ENCODE measurements at regions not wholly inside any gene's neighbourhood (a gene's known extent, or its start where the extent isn't known, plus 50 kb on each side); places are given as distances from the start of the nearest gene placed in this dataset.

DNA sequence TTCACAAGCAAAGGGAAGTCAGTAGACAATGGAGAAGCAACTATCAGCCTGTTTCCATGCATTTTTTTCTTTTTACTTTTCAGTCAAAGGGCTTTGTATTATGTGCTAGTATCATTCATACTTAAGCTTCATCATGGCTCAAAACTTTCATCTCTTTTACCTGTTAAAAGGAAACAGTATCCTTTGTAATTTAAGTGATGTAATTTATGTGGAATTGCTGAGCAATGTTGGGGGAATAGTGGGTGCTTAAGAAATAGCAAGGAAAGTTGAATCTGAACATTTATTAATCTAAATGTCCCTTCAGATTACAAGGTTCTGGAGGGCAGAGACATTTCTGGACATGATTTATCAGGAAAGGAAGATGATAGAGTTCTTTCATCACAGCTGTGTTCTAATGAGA, 915.3 kb downstream of the VRK1 start:
- TF ChIP-seq, protein P1, sequence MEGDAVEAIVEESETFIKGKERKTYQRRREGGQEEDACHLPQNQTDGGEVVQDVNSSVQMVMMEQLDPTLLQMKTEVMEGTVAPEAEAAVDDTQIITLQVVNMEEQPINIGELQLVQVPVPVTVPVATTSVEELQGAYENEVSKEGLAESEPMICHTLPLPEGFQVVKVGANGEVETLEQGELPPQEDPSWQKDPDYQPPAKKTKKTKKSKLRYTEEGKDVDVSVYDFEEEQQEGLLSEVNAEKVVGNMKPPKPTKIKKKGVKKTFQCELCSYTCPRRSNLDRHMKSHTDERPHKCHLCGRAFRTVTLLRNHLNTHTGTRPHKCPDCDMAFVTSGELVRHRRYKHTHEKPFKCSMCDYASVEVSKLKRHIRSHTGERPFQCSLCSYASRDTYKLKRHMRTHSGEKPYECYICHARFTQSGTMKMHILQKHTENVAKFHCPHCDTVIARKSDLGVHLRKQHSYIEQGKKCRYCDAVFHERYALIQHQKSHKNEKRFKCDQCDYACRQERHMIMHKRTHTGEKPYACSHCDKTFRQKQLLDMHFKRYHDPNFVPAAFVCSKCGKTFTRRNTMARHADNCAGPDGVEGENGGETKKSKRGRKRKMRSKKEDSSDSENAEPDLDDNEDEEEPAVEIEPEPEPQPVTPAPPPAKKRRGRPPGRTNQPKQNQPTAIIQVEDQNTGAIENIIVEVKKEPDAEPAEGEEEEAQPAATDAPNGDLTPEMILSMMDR (IDR thresholded peaks at IDR 0.05; ENCODE audit: poor library complexity, severe bottlenecking) = no peak
- TF ChIP-seq POLR2AphosphoS5 (IDR thresholded peaks at IDR 0.05) (no peak), EZH2 (IDR thresholded peaks at IDR 0.05; ENCODE audit: borderline replicate concordance, insufficient read depth, low read length, poor library complexity, severe bottlenecking) (no peak), TAF1 (IDR thresholded peaks at IDR 0.05; ENCODE audit: low read depth) (no peak), RAD21 (conservative IDR thresholded peaks at IDR 0.05) (no peak), EP300 (conservative IDR thresholded peaks at IDR 0.05; ENCODE audit: poor library complexity, severe bottlenecking) (no peak), MXI1 (conservative IDR thresholded peaks at IDR 0.05; ENCODE audit: poor library complexity, severe bottlenecking) (no peak), SMC3 (conservative IDR thresholded peaks at IDR 0.05; ENCODE audit: poor library complexity) (no peak)
- TF ChIP-seq, protein P2, sequence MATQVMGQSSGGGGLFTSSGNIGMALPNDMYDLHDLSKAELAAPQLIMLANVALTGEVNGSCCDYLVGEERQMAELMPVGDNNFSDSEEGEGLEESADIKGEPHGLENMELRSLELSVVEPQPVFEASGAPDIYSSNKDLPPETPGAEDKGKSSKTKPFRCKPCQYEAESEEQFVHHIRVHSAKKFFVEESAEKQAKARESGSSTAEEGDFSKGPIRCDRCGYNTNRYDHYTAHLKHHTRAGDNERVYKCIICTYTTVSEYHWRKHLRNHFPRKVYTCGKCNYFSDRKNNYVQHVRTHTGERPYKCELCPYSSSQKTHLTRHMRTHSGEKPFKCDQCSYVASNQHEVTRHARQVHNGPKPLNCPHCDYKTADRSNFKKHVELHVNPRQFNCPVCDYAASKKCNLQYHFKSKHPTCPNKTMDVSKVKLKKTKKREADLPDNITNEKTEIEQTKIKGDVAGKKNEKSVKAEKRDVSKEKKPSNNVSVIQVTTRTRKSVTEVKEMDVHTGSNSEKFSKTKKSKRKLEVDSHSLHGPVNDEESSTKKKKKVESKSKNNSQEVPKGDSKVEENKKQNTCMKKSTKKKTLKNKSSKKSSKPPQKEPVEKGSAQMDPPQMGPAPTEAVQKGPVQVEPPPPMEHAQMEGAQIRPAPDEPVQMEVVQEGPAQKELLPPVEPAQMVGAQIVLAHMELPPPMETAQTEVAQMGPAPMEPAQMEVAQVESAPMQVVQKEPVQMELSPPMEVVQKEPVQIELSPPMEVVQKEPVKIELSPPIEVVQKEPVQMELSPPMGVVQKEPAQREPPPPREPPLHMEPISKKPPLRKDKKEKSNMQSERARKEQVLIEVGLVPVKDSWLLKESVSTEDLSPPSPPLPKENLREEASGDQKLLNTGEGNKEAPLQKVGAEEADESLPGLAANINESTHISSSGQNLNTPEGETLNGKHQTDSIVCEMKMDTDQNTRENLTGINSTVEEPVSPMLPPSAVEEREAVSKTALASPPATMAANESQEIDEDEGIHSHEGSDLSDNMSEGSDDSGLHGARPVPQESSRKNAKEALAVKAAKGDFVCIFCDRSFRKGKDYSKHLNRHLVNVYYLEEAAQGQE (IDR thresholded peaks at IDR 0.05; ENCODE audit: borderline replicate concordance) = no peak
- no peak overlapping the region for H3K27ac ChIP-seq (ENCODE audit: low read length)
- no peaks in the 10 kb centered on the region for H3K9me3 ChIP-seq (ENCODE audit: low read length)
- H3F3A ChIP-seq (ENCODE audit: insufficient read depth, low read length, poor library complexity, severe bottlenecking) = no peaks in the 10 kb centered on the region
- no peak overlapping the region for H3K9ac ChIP-seq (ENCODE audit: low read length)
- no peaks in the 10 kb centered on the region for H3K27me3 ChIP-seq (ENCODE audit: insufficient read depth, low read depth, low read length)
- no peak overlapping the region for H3K4me2 ChIP-seq (ENCODE audit: low read length)
- H3K36me3 ChIP-seq (ENCODE audit: insufficient read depth, low read length) = no peaks in the 10 kb centered on the region
- no peak overlapping the region for H2AFZ ChIP-seq (ENCODE audit: low read depth, low read length)
- H4K20me1 ChIP-seq (ENCODE audit: insufficient read depth) = no peaks in the 10 kb centered on the region
- no peak overlapping the region for H3K4me3 ChIP-seq (ENCODE audit: low read length)
- no peaks in the 10 kb centered on the region for H3K79me2 ChIP-seq (replicated peaks; ENCODE audit: insufficient read depth, low read length)
- no peaks in the 10 kb centered on the region for H3K9me2 ChIP-seq (ENCODE audit: insufficient read depth, low read length)

DNA sequence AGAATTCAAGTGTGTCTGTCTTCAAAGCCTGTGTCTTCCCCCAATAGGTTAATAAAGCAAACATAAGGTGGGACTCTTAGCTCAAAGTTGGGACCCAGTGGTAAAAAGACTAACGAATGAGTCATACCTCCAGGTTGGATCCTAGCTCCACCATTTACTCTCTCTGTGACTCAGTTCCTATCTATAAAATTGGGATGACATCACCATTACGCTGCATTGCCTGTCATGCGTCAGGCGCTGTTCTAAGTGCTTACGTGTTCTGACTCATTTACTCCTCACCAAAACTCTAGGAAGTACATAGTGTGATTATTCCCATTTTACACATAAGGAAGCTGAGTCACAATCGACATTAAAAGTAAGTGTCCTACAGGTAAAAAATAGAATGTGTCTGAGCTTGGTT, 915.8 kb downstream of the VRK1 start:
- no peaks in the 10 kb centered on the region for H3K27me3 ChIP-seq (ENCODE audit: insufficient read depth, low read depth, low read length)
- H3K9me3 ChIP-seq (ENCODE audit: low read length) = no peaks in the 10 kb centered on the region
- H3F3A ChIP-seq (ENCODE audit: insufficient read depth, low read length, poor library complexity, severe bottlenecking) = no peaks in the 10 kb centered on the region
- TF ChIP-seq EP300 (conservative IDR thresholded peaks at IDR 0.05; ENCODE audit: poor library complexity, severe bottlenecking) (no peak), TAF1 (IDR thresholded peaks at IDR 0.05; ENCODE audit: low read depth) (no peak), EZH2 (IDR thresholded peaks at IDR 0.05; ENCODE audit: borderline replicate concordance, insufficient read depth, low read length, poor library complexity, severe bottlenecking) (no peak), POLR2AphosphoS5 (IDR thresholded peaks at IDR 0.05) (no peak), RAD21 (conservative IDR thresholded peaks at IDR 0.05) (no peak), MXI1 (conservative IDR thresholded peaks at IDR 0.05; ENCODE audit: poor library complexity, severe bottlenecking) (no peak)
- TF ChIP-seq, protein P2 (IDR thresholded peaks at IDR 0.05; ENCODE audit: borderline replicate concordance) = no peak
- TF ChIP-seq, protein P1 (IDR thresholded peaks at IDR 0.05; ENCODE audit: poor library complexity, severe bottlenecking) = no peak
- no peaks in the 10 kb centered on the region for H3K36me3 ChIP-seq (ENCODE audit: insufficient read depth, low read length)
- no peaks in the 10 kb centered on the region for H3K79me2 ChIP-seq (replicated peaks; ENCODE audit: insufficient read depth, low read length)
- no peaks in the 10 kb centered on the region for H3K9me2 ChIP-seq (ENCODE audit: insufficient read depth, low read length)
- no peak overlapping the region for H3K4me2 ChIP-seq (ENCODE audit: low read length)
- H2AFZ ChIP-seq (ENCODE audit: low read depth, low read length) = no peak overlapping the region
- no peak overlapping the region for H3K4me3 ChIP-seq (ENCODE audit: low read length)
- H3K27ac ChIP-seq (ENCODE audit: low read length) = no peak overlapping the region
- no peaks in the 10 kb centered on the region for H4K20me1 ChIP-seq (ENCODE audit: insufficient read depth)
- H3K9ac ChIP-seq (ENCODE audit: low read length) = no peak overlapping the region

Measured in neural cell (in vitro differentiated cells).